ENCODE measurements at regions not wholly inside any gene's neighbourhood (a gene's known extent, or its start where the extent isn't known, plus 50 kb on each side); places are given as distances from the start of the nearest gene placed in this dataset.

GRCh38 chr20:12942123-12942522, 66.6 kb upstream of the SPTLC3 start:
- Histone ChIP-seq H3K9me1 (replicated peaks; ENCODE audit: control insufficient read depth, extremely low read depth, insufficient read depth, low read length) (no peaks in the 10 kb centered on the region), H3K9me3 (replicated peaks; ENCODE audit: control insufficient read depth, insufficient read depth, low read length) (no peaks in the 10 kb centered on the region), H3K27me3 (ENCODE audit: control insufficient read depth in 2 of 2, insufficient read depth in 2 of 2, low read length in 2 of 2) (peaks cover 0 to under 1% of the 10 kb centered on the region in 2 experiments), H3K79me2 (ENCODE audit: control insufficient read depth, insufficient read depth, low read length) (no peaks in the 10 kb centered on the region), H3K9ac (replicated peaks; ENCODE audit: extremely low read depth, insufficient read depth, low read length) (no peak overlapping the region), H3K27ac (ENCODE audit: insufficient read depth, low read depth, low read length) (no peak overlapping the region), H3K36me3 (ENCODE audit: control insufficient read depth in 2 of 2, extremely low read depth in 1 of 2, insufficient read depth in 2 of 2, low read length in 2 of 2) (no peaks in the 10 kb centered on the region), H3K4me1 (ENCODE audit: control insufficient read depth, extremely low read depth, insufficient read depth, low read length) (peaks cover 6% of the 10 kb centered on the region), H2AFZ (ENCODE audit: low read depth, low read length) (no peak overlapping the region), H4K20me1 (replicated peaks; ENCODE audit: control insufficient read depth, extremely low read depth, insufficient read depth, low read length) (no peaks in the 10 kb centered on the region), H3K4me2 (ENCODE audit: insufficient read depth, low read length) (no peak overlapping the region), H3K4me3 (replicated peaks in 1 of 3; ENCODE audit: insufficient read depth in 1 of 3, low read depth in 1 of 3, low read length in 3 of 3) (no peak overlapping the region)
- intact Hi-C loops (cut with micrococcal nuclease) (no loop called here), dilution Hi-C loops (cut with MboI; ENCODE audit: extremely low pct_ligation_motif_present, low sequenced_read_pairs) (no loop called here)
- ChIA-PET POLR2A (no interaction called here), CTCF (interaction anchor here (0.9 kb wide), 1 partner anchor 17 kb away, joined by 3 read pairs; no protein-coding TSS in a partner anchor)
- TF ChIP-seq FOS (IDR thresholded peaks at IDR 0.05; ENCODE audit: borderline replicate concordance, insufficient read depth, low read length) = no peak
- TF ChIP-seq GATA2 (IDR thresholded peaks at IDR 0.05; ENCODE audit: insufficient read depth, insufficient read length, low read depth, low read length) = no peak
- no peak for TF ChIP-seq JUN (IDR thresholded peaks at IDR 0.05; ENCODE audit: borderline replicate concordance, insufficient read depth, insufficient read length, low read depth)
- TF ChIP-seq EZH2 (IDR thresholded peaks at IDR 0.05; ENCODE audit: borderline replicate concordance, low read depth, low read length, severe bottlenecking) = no peak
- no peak for TF ChIP-seq POLR2A (IDR thresholded peaks at IDR 0.05; ENCODE audit: low read depth, low read length)
- no peak for TF ChIP-seq MAX (IDR thresholded peaks at IDR 0.05; ENCODE audit: insufficient read depth, insufficient read length)
- no peak for TF ChIP-seq CTCF (IDR thresholded peaks at IDR 0.05; ENCODE audit: extremely low read depth in 1 of 2, insufficient read depth in 1 of 2, low read depth in 1 of 2, low read length in 2 of 2)
- TF ChIP-seq POLR2AphosphoS5 (IDR thresholded peaks at IDR 0.05; ENCODE audit: insufficient read depth, low read depth, low read length) = no peak
- no peak for TF ChIP-seq MYC (IDR thresholded peaks at IDR 0.05; ENCODE audit: low read depth, low read length)
- BruUV-seq (replicated peaks) = no TSS peak
- DNase-seq (ENCODE audit: low read depth, low spot score) (no peak), FAIRE-seq (no peak)
